ENCODE measurements at regions not wholly inside any gene's neighbourhood (a gene's known extent, or its start where the extent isn't known, plus 50 kb on each side); places are given as distances from the start of the nearest gene placed in this dataset.
"Not testable (repeated sequence)": the region's sequence is repeated elsewhere in the genome, so short reads cannot be mapped to it uniquely, and the experiment has no call there.

DNA sequence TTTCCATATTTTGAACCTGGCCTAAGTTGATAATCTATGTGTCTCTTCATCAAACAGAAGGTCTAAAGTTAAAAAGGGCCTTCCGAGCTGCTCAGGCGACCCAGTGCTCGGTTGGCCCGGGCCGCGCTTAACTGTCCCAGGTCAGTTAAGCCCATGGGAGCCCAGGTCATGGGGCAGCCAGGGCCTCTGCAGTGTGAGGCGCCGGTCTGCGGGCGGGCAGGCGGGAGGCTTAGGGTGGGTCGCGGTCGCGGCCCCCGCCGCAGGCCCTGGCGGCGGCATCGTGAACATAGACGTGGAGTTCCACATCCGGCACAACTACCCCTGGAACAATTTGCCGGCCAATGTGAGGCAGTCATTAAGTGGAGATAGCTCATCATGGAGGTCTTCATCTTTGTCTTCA is 91.3 kb downstream of the PPIAL4C start:
- not testable (repeated sequence) for H3K36me3 Mint-ChIP-seq (ENCODE audit: low read depth); H3K4me1 Mint-ChIP-seq; H3K9me3 Mint-ChIP-seq; ATAC-seq (replicated peaks); H3K4me3 Mint-ChIP-seq; H3K27ac Mint-ChIP-seq; H3K27me3 Mint-ChIP-seq

- not testable (repeated sequence) for H3K27me3 Mint-ChIP-seq; ATAC-seq (replicated peaks); H3K27ac Mint-ChIP-seq; H3K4me1 Mint-ChIP-seq; H3K4me3 Mint-ChIP-seq; H3K9me3 Mint-ChIP-seq; H3K36me3 Mint-ChIP-seq (ENCODE audit: low read depth)
Measured at GRCh38 chr1:149677359-149677758, 93.7 kb downstream of the PPIAL4C start.

- ATAC-seq (replicated peaks), result peak; percentile 100
- H3K4me1 Mint-ChIP-seq; H3K27me3 Mint-ChIP-seq; H3K9me3 Mint-ChIP-seq; H3K36me3 Mint-ChIP-seq (ENCODE audit: low read depth); H3K27ac Mint-ChIP-seq; H3K4me3 Mint-ChIP-seq: not testable (repeated sequence)
Measured at GRCh38 chr1:149686593-149687238, 95.8 kb upstream of the FCGR1A start.

- not testable (repeated sequence) for H3K4me1 Mint-ChIP-seq; H3K9me3 Mint-ChIP-seq; H3K4me3 Mint-ChIP-seq; ATAC-seq (replicated peaks); H3K27me3 Mint-ChIP-seq; H3K27ac Mint-ChIP-seq; H3K36me3 Mint-ChIP-seq (ENCODE audit: low read depth)
Measured at GRCh38 chr1:149691399-149691798, 91.1 kb upstream of the FCGR1A start.

- H3K4me1 Mint-ChIP-seq; H3K27ac Mint-ChIP-seq; H3K4me3 Mint-ChIP-seq; H3K9me3 Mint-ChIP-seq; H3K27me3 Mint-ChIP-seq; H3K36me3 Mint-ChIP-seq (ENCODE audit: low read depth): not testable (repeated sequence)
- peak; percentile 68 for ATAC-seq (replicated peaks)
Measured at GRCh38 chr1:149692804-149693539, 89.5 kb upstream of the FCGR1A start.

DNA sequence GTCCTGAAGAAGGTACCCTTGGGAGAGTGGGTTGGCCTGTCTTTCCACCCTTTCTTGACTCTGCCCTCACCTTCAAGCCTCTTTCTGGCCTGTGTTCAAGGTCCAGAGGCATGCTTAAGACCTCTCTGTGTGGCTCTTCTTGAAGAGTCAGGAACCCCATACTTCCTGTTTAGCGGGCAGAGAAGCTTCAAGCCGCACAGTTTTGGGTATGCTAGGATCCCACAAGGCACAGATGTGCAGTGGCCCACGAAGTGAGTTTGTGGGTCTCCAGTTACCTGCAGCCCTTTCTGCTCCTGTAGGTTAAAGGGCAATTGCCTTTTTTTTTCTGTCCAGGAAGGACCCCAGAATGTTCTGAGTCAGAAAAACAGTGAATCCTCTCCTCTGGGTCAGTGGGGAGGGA is 87.4 kb upstream of the FCGR1A start:
- H3K27ac Mint-ChIP-seq; H3K4me1 Mint-ChIP-seq; H3K27me3 Mint-ChIP-seq; H3K9me3 Mint-ChIP-seq; H3K4me3 Mint-ChIP-seq; H3K36me3 Mint-ChIP-seq (ENCODE audit: low read depth): not testable (repeated sequence)
- ATAC-seq (replicated peaks), result peak; percentile 46

GRCh38 chr1:149700220-149700619 is 82.3 kb upstream of the FCGR1A start:
- H3K36me3 Mint-ChIP-seq (ENCODE audit: low read depth); ATAC-seq (replicated peaks); H3K27me3 Mint-ChIP-seq; H3K27ac Mint-ChIP-seq; H3K4me1 Mint-ChIP-seq; H3K9me3 Mint-ChIP-seq: not testable (repeated sequence)
- H3K4me3 Mint-ChIP-seq, result peak overlapping the region; percentile 33

DNA sequence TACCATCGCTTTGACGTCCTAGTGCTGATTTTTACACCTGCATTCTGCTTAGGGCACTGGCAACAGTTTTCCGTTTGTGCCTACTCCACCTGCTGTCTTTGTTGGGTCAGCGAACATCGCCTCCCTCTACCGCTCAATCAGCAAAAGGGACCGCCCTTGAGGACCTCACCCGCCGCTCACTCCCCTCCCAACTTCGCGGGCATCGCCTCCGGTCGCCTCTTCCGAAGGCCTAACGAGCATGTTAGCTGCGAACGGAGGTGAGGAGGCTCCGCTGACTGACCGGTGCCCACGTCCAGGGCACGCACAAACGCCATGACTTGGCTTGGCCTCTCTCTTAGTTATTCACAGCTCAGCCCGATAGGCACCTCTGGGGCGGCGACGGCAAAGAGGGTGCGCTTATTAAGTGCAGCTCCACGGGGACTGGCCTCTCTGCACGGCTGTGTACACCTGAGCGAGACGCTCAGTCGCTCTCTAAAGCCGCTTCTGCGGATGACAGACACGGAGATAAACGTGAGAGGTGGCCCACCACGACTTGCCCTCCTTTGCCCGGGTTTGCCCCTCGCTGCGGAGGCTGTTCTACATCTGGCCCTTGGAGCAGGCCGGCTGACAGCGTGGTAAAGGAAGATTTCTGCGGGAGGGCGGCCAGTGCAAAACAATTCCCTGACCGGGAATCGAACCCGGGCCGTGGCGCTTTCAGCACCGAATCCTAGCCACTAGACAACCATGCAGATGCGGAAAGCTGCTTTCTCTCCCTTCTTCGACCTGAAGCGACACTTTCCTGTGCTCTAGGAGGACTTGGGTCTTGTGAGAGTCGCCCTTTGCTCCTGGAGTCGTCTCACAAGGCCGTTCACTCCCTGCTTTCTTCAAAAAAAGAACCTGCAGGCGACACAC is 81.6 kb upstream of the FCGR1A start:
- not testable (repeated sequence) for H3K4me1 Mint-ChIP-seq; H3K27me3 Mint-ChIP-seq; H3K36me3 Mint-ChIP-seq (ENCODE audit: low read depth); H3K4me3 Mint-ChIP-seq; H3K27ac Mint-ChIP-seq; H3K9me3 Mint-ChIP-seq
- ATAC-seq (replicated peaks), result peak; percentile 80

- peaks cover 13% of the 10 kb centered on the region for H3K36me3 Mint-ChIP-seq (ENCODE audit: low read depth)
- H3K4me1 Mint-ChIP-seq, H3K27me3 Mint-ChIP-seq, H3K9me3 Mint-ChIP-seq: not testable (repeated sequence)
- peak overlapping the region; percentile 100 for H3K27ac Mint-ChIP-seq
- peak overlapping the region; percentile 81 for H3K4me3 Mint-ChIP-seq
- peak; percentile 90 for ATAC-seq (replicated peaks)
Measured at GRCh38 chr1:149708192-149708853, 74.2 kb upstream of the FCGR1A start.

DNA sequence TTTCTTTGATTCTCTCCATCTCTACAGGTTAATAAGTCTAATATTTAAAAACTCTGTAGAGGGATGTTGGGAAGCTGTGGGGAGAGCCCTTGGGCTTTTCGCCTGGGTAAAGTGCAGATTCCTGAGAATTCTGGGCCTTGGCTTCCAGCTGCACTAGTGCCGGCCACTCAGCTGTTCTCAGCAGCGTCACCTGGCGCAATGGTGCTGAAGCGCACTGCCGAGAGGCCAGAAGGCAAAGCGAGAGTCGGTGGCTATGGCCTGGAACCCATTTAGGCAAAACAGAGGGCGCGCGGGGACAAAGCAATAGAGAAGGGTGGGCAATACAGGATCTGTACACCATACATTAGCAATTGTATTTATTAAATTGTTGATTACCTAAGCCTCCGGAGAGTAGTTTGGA is 70.8 kb upstream of the FCGR1A start:
- not testable (repeated sequence) for H3K4me1 Mint-ChIP-seq; ATAC-seq (replicated peaks); H3K27me3 Mint-ChIP-seq; H3K27ac Mint-ChIP-seq; H3K9me3 Mint-ChIP-seq; H3K4me3 Mint-ChIP-seq
- H3K36me3 Mint-ChIP-seq (ENCODE audit: low read depth), result peaks cover 13% of the 10 kb centered on the region

DNA sequence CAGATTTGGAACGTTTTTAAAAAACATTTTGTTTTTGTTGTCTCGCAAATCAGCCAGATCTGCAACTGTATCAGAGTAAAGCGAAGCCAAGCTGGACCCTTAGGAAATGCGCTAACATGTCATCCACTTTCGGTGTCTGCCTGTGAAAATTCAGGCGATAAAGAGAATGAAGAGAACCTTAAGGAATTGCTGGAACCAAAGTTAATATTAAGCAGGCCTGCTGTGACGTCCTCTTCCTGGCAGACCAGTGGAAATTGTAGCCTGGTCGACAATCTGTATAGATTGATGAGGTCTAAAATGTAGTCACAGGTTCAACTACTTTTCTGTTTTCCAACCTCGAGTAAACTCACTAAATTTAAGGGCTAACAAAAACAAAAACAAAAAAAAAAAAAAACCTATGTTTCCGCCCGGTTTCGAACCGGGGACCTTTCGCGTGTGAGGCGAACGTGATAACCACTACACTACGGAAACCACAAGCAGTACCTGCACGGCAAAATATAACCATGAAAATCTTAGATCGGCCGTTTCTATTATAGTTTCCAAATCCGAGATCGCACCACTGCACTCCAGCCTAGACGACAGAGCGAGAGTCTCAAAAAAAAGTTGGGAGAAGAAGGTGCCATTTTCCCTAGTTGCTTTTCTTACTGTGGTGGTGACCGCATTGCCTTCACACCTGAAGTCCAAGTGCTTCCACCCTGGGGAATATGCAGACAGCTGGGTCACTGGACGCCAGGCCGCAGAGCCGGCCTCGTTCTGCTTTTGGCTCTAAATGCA is 70.2 kb upstream of the FCGR1A start:
- H3K27me3 Mint-ChIP-seq; ATAC-seq (replicated peaks); H3K4me1 Mint-ChIP-seq; H3K9me3 Mint-ChIP-seq: not testable (repeated sequence)
- H3K4me3 Mint-ChIP-seq, result peak overlapping the region; percentile 54
- peak overlapping the region; percentile 96 for H3K27ac Mint-ChIP-seq
- peaks cover 13% of the 10 kb centered on the region for H3K36me3 Mint-ChIP-seq (ENCODE audit: low read depth)

DNA sequence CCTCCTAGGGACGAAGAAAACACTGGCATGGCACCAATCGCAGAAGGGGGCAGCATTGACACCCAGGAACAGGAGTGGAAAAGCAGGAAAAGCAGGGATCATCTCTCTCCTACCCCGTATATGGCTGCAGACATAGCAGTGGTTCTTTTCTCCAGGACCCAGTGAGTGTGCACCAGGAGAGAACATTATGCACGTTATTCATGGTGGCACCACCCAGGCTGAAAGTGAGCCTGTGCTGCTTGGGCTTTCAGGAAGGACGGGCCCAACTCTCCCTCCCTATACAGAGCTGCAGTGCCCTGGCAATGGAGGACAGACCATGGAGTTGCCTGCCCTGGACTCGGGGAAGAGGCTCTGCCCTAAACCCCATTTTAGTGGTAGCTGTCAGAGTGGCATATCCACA is 69.0 kb upstream of the FCGR1A start:
- not testable (repeated sequence) for ATAC-seq (replicated peaks); H3K27me3 Mint-ChIP-seq; H3K36me3 Mint-ChIP-seq (ENCODE audit: low read depth); H3K9me3 Mint-ChIP-seq; H3K4me1 Mint-ChIP-seq; H3K4me3 Mint-ChIP-seq; H3K27ac Mint-ChIP-seq

DNA sequence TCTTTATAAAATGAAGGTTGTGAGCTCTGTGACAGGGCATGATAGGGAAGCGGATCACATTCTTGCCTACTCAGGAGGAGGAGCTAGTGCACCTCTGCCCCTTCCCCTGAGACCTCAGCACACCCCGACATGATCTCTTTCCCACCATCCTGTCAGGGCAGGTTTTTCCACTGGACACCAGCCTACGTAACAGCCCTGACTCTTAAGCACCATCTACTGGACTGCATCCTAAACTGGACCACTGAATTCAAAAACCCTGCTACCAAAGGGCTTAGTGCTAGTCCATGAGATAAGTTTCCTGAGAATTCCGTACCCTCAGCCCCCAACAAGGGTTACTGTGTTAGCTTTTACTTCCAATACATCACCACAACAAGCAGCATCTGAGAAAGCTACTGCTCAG is 68.5 kb upstream of the FCGR1A start:
- H3K9me3 Mint-ChIP-seq; H3K27ac Mint-ChIP-seq; H3K4me3 Mint-ChIP-seq; H3K4me1 Mint-ChIP-seq; ATAC-seq (replicated peaks); H3K36me3 Mint-ChIP-seq (ENCODE audit: low read depth); H3K27me3 Mint-ChIP-seq: not testable (repeated sequence)

- not testable (repeated sequence) for H3K4me3 Mint-ChIP-seq; H3K27me3 Mint-ChIP-seq; ATAC-seq (replicated peaks); H3K27ac Mint-ChIP-seq; H3K9me3 Mint-ChIP-seq; H3K4me1 Mint-ChIP-seq; H3K36me3 Mint-ChIP-seq (ENCODE audit: low read depth)
Measured at GRCh38 chr1:149724618-149725302, 57.7 kb upstream of the FCGR1A start.

Measured in activated T-helper 17 cell treated with anti-CD3 and anti-CD28 coated beads, Interleukin-2, amount 50 U/mL, for 72 hours (primary cell).